Epidermal melanocyte (primary cell): ENCODE measurements at regions not wholly inside any gene's neighbourhood (a gene's known extent, or its start where the extent isn't known, plus 50 kb on each side); places are given as distances from the start of the nearest gene placed in this dataset.

Experiments
- DNase-seq: peaks from one replicate; pipeline ENCODE4 v3.0.0; 2011; ENCODE audit warnings: low spot score; ENCODE audit not compliant: insufficient read length

GRCh38 chr5:4372481-4372880 is 767.6 kb upstream of the ADAMTS16 start:
- DNase-seq: no peak

DNA sequence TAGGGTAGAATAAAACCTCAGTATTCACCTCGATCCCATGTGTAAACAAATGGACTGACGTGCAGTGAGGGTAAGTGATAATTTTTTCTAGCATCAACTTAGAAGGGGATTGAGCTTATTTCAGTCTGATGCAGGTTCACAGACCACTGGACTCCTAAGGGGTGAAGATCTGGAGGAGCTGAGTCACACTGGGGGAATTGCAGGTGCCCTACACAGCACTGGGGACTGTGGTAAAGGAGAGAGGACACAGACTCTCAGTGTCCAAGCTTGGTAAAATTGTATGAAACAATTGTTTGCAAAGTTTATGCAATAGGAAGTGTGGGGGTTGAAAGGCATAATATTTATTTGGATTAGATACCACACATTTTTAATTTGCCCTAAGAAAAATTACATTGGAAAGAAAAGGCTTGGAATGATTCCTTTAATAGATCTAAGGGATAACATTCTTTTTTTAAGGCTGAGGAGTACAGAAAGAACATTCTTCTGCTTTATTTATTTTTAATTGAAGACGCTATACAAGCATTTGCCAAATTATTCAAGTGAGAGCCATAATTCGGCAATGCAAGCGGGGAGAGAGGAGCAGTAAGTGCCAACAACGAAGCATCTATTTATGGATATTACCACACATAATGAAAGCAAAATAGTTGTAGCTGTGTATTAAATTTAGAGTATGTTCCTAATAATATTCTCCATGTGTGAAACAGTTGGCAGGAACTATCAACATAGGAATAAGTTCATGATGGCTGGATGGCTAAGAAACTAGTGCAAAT is 766.9 kb upstream of the ADAMTS16 start:
- no peak for DNase-seq

DNA sequence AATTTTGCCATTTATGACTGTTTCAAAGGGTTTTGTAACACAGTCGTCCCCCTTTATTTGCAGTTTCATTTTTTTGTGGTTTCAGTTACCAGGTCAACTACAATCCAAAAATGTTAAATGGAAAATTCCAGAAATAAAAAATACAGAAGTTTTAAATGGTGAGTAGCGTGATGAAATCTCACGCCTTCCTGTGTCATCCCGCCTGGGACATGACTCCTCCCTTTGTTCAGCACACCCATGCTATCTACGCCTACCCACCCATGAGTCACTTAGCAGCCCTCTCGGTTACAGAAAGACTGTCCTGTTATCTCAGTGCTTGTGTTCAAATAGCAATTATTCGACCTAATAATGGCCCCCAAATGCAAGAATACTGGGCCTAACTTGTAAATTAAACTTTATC is 765.3 kb upstream of the ADAMTS16 start:
- no peak for DNase-seq

DNA sequence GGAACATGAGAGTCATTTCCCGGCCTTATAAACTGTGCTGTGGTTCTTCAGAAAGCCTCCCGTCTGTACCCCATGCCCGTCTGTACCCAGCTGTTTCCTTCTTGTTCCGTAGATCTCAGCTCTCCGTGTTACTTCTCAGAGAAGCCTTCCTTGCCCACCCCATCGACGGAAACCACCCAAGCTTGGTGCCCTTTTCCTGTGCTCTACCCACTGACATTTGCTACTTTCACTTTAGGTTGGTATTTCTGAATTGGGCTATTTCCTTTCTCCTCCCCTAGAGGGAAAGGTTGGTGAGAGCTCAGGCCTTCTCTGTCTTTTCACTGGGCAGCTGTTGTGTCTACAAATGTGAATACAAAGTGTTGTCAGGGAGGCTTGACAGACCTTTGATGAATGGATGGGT is 764.5 kb upstream of the ADAMTS16 start:
- DNase-seq: no peak

GRCh38 chr5:4383102-4383501 is 757.0 kb upstream of the ADAMTS16 start:
- DNase-seq: no peak

DNA sequence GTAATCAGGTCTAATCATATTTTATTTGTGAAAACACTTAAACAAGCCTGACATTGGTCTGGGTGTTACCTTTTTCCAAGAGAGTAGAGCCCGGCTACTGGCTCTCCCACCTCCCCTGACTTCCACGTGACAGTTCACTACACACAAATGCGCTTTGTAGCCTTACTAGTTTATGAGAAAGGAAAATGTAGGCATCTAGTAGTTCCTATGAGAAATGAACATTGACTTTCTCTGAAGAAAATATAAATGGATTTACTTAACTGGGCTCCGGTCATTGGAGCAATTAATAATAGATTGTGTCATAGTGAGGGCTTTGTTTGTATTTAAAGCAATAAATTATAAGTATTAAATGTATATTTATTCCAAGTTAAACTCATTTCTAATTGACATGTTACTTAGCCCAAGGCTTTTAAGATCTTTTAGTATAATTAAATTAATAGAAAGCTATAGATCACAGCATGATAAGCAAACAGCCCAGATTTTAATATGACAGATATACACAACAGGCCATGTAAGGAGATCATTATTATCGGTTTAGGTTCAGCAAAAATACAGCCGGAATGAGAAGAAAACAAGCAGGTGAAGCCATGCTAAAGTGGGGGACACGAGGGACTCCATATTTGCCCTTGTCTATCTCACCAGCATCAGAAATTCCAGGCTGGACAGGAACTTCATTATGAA is 756.5 kb upstream of the ADAMTS16 start:
- DNase-seq: no peak

DNA sequence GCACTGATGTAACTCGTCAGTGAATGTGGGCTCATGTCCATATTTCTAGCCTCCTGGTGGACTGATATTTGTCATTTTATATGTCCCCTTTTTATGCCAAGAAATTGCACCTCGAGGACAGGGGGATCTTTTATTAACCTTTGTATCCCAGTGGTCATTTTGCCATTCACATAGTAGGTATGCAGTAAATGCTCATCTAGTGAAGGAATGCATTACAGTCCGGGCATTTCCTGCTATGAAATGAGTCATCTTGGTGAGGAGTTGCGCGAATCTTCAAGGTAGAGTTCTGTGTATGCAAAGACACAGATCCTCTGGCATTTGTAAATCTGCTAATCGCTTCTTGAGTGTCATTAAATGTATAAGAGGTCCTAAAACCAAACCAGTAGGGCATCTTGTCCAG is 755.5 kb upstream of the ADAMTS16 start:
- DNase-seq: no peak

- DNase-seq: no peak
Measured at GRCh38 chr5:4386152-4386551, 754.0 kb upstream of the ADAMTS16 start.

DNA sequence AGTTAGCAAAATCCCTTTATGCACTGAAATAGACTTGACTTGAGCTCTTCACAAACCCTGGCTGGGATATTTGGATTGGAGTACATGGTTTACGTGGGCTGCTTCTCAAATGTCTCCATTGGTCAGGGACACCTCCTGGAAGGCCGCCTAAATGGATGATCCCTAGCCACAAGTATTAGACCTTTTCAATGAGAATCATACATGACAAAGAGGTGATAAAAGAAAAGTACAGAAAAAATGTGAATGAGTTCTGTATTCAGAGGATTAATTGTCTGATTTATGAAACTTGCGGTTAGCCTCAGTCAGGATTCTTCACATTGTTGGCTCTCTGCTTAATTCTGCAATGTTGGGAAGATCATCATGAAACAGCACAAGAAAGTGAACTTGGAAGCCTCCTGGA is 752.8 kb upstream of the ADAMTS16 start:
- DNase-seq: no peak

- DNase-seq: no peak
Measured at GRCh38 chr5:4395752-4396151, 744.4 kb upstream of the ADAMTS16 start.

- DNase-seq: no peak
Measured at GRCh38 chr5:4405614-4406219, 734.4 kb upstream of the ADAMTS16 start.

DNA sequence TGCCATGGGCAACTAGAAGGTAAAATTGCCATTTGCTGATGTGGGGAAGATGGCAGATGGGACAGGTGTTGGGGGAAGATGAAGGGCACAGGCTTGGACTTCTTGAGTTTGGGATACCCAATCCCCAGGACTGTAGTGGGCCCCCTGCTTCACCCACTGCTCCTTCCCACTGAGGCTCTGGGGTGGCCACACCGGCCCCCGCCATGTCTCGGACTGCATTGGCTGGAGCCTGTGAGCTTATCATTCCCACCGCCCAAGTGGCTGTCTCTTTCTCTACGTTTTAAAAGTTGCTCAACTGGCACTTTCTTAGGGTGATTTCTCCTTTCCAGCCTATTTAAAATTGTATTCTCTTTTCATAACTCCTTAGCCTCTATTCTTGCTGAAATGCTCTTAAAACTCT is 730.0 kb upstream of the ADAMTS16 start:
- DNase-seq: no peak

DNA sequence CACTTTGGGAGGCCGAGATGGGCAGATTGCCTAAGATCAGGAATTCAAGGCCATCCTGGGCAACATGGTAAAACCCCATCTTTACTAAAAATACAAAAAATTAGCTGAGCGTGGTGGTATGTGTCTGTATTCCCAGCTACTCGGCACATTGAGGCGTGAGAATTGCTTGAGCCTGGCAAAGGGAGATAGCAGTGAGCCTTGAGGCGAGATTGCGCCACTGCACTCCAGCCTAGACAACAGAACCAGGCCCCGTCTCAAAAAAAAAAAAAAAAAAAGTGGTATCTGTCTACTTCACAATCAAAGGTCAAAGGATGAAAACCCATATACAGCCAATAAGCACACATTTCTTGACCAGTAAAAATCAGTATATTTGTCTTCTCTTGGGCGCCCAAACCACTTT is 728.5 kb upstream of the ADAMTS16 start:
- no peak for DNase-seq

GRCh38 chr5:4413996-4414395 is 726.1 kb upstream of the ADAMTS16 start:
- no peak for DNase-seq

- no peak for DNase-seq
Measured at GRCh38 chr5:4418084-4418483, 722.0 kb upstream of the ADAMTS16 start.

- no peak for DNase-seq
Measured at GRCh38 chr5:4419281-4419680, 720.8 kb upstream of the ADAMTS16 start.

DNA sequence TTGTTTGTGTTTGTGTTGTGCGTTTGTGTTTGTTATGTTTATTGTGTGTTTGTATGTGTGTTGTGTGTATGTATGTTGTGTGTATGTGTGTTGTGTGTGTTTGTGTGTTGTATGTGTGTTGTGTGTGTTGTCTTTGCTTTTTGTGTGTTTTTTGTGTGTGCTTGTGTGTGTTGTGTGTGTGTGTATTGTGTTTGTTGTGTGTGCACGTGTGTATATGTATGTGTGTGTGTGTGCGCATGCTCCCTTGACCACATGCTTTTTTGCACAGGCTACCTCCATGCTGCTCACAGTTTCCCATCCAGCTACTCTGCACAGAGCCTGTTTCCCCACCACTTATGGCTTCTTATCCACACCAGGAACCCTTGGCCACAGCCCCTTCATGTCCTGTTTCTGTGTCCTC is 720.0 kb upstream of the ADAMTS16 start:
- DNase-seq: no peak

- DNase-seq: no peak
Measured at GRCh38 chr5:4420681-4421080, 719.4 kb upstream of the ADAMTS16 start.

DNA sequence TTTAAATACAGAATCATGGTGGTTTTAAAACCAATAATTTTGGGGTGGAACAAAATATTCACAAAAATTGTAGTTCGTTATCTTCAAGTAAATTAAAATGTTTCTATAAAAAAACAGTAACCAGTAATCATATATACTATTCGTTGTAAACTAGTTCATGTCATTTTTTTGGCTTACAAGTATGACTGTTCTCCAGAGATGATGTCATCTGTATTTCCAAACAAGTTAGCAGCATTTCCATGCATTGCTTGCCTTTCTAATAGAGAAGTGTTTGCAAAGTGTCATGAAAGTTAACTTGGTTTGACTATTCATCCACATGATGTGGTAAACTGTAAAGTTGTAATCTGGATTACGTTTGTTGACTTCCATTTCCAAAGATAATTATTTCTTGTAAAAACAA is 717.9 kb upstream of the ADAMTS16 start:
- no peak for DNase-seq

GRCh38 chr5:4424895-4425294 is 715.2 kb upstream of the ADAMTS16 start:
- DNase-seq: no peak

GRCh38 chr5:4440536-4440935 is 699.6 kb upstream of the ADAMTS16 start:
- no peak for DNase-seq

DNA sequence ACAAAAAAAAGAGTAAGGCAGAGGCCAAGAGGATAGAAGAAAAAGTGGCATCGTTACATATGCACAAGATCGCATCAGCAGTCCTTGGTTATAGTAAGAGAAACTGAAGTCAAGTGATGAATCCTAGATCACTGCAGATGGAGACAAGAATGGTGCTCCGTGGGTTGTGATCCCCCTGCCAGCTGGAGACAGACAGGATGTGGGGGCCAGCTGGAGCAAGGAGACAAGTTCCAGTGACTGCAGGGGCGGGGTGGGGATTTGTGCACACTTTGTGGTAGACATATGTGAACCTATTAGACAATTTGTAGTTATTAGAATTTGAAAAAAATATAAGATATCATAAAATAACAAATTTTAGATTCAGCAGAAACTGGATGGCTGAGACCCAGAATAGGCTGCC is 697.9 kb upstream of the ADAMTS16 start:
- no peak for DNase-seq

GRCh38 chr5:4447657-4448056 is 692.5 kb upstream of the ADAMTS16 start:
- DNase-seq: no peak
